Activated T-cell treated with anti-CD3 and anti-CD28 coated beads for 48 hours (primary cell): ENCODE measurements at regions not wholly inside any gene's neighbourhood (a gene's known extent, or its start where the extent isn't known, plus 50 kb on each side); places are given as distances from the start of the nearest gene placed in this dataset.
"Not testable (repeated sequence)": the region's sequence is repeated elsewhere in the genome, so short reads cannot be mapped to it uniquely, and the experiment has no call there.

Source experiments
- DNase-seq: peaks from one replicate; pipeline ENCODE4 v3.0.0-alpha.2; 2020; ENCODE audit warnings: low read depth

GRCh38 chr2:7646024-7646423 lies 728.8 kb downstream of the RNF144A start:
- DNase-seq, result no peak

GRCh38 chr2:7646661-7647060 lies 729.4 kb downstream of the RNF144A start:
- DNase-seq, result no peak

GRCh38 chr2:7648221-7648795 lies 731.1 kb downstream of the RNF144A start:
- DNase-seq, result no peak

- no peak for DNase-seq
Observed at GRCh38 chr2:7649461-7650228, 732.4 kb downstream of the RNF144A start.

- no peak for DNase-seq
Observed at GRCh38 chr2:7653617-7654016, 736.4 kb downstream of the RNF144A start.

- DNase-seq, result no peak
Observed at GRCh38 chr2:7655629-7656028, 738.4 kb downstream of the RNF144A start.

- DNase-seq, result not testable (repeated sequence)
Observed at GRCh38 chr2:7657526-7657925, 740.3 kb downstream of the RNF144A start.

- no peak for DNase-seq
Observed at GRCh38 chr2:7658486-7658885, 741.3 kb downstream of the RNF144A start.

- no peak for DNase-seq
Observed at GRCh38 chr2:7660816-7661215, 743.6 kb downstream of the RNF144A start.

- no peak for DNase-seq
Observed at GRCh38 chr2:7661502-7661901, 744.3 kb downstream of the RNF144A start.

- no peak for DNase-seq
Observed at GRCh38 chr2:7665880-7666279, 748.7 kb downstream of the RNF144A start.

GRCh38 chr2:7666596-7667259 lies 749.5 kb downstream of the RNF144A start:
- no peak for DNase-seq

GRCh38 chr2:7667260-7667757 lies 750.1 kb downstream of the RNF144A start:
- no peak for DNase-seq

GRCh38 chr2:7670905-7671641 lies 753.9 kb downstream of the RNF144A start:
- DNase-seq, result no peak

GRCh38 chr2:7672027-7672684 lies 754.9 kb downstream of the RNF144A start:
- DNase-seq, result peak; percentile 51

GRCh38 chr2:7672685-7673071 lies 755.5 kb downstream of the RNF144A start:
- no peak for DNase-seq

GRCh38 chr2:7673101-7673500 lies 755.9 kb downstream of the RNF144A start:
- DNase-seq, result no peak

- DNase-seq, result no peak
Observed at GRCh38 chr2:7673853-7674252, 756.6 kb downstream of the RNF144A start.

GRCh38 chr2:7674606-7675005 lies 757.4 kb downstream of the RNF144A start:
- no peak for DNase-seq

- DNase-seq, result no peak
Observed at GRCh38 chr2:7676714-7677113, 759.5 kb downstream of the RNF144A start.

GRCh38 chr2:7681881-7682461 lies 764.8 kb downstream of the RNF144A start:
- no peak for DNase-seq

GRCh38 chr2:7683196-7683595 lies 766.0 kb downstream of the RNF144A start:
- no peak for DNase-seq
